Choroid plexus epithelial cell (primary cell): ENCODE measurements at regions not wholly inside any gene's neighbourhood (a gene's known extent, or its start where the extent isn't known, plus 50 kb on each side); places are given as distances from the start of the nearest gene placed in this dataset.

Experiments
- DNase-seq: peaks from one replicate; pipeline ENCODE4 v3.0.0-alpha.2; 2010; ENCODE audit warnings: low read depth
- H3K4me3 ChIP-seq: 2 replicates; pipeline ENCODE4 v1.5.1; 2011; ENCODE audit warnings: low read depth, mild to moderate bottlenecking, control low read depth, low read length, moderate library complexity
- CTCF ChIP-seq: conservative IDR thresholded peaks from 2 replicates; pipeline ENCODE4 v1.5.1; 2011; ENCODE audit warnings: low read depth, mild to moderate bottlenecking, control low read depth, inconsistent platforms, low read length, moderate library complexity

- no peak for TF ChIP-seq CTCF
- no peak overlapping the region for H3K4me3 ChIP-seq
- DNase-seq: no peak
These were observed 1550.1 kb upstream of the TENM4 start for GRCh38 chr11:80990885-80991284.

- no peak for TF ChIP-seq CTCF
- no peak overlapping the region for H3K4me3 ChIP-seq
- DNase-seq: no peak
These were observed 1546.3 kb upstream of the TENM4 start for GRCh38 chr11:80987171-80987570.

- TF ChIP-seq CTCF: no peak
- DNase-seq: no peak
- no peak overlapping the region for H3K4me3 ChIP-seq
These were observed 1545.7 kb upstream of the TENM4 start for GRCh38 chr11:80986421-80987074.

GRCh38 chr11:80980227-80980626 is 1539.4 kb upstream of the TENM4 start:
- H3K4me3 ChIP-seq: no peak overlapping the region
- TF ChIP-seq CTCF: no peak
- peak; percentile 28 for DNase-seq

- no peak for DNase-seq
- no peak overlapping the region for H3K4me3 ChIP-seq
- no peak for TF ChIP-seq CTCF
These were observed 1533.0 kb upstream of the TENM4 start for GRCh38 chr11:80973786-80974185.

- H3K4me3 ChIP-seq: no peak overlapping the region
- DNase-seq: no peak
- TF ChIP-seq CTCF: no peak
These were observed 1529.2 kb upstream of the TENM4 start for GRCh38 chr11:80970037-80970436.

- peak; percentile 10 for DNase-seq
- H3K4me3 ChIP-seq: no peak overlapping the region
- no peak for TF ChIP-seq CTCF
These were observed 1526.8 kb upstream of the TENM4 start for GRCh38 chr11:80967649-80968048.
